ENCODE measurements at regions not wholly inside any gene's neighbourhood (a gene's known extent, or its start where the extent isn't known, plus 50 kb on each side); places are given as distances from the start of the nearest gene placed in this dataset.

- no peak overlapping the region for H3K4me3 ChIP-seq (replicated peaks in 1 of 3; ENCODE audit: insufficient read depth in 1 of 3, low read depth in 1 of 3, low read length in 3 of 3)
- BruUV-seq (replicated peaks), result no TSS peak
- H3K36me3 ChIP-seq (ENCODE audit: control insufficient read depth in 2 of 2, extremely low read depth in 1 of 2, insufficient read depth in 2 of 2, low read length in 2 of 2), result no peaks in the 10 kb centered on the region
- no peak overlapping the region for H3K27ac ChIP-seq (ENCODE audit: insufficient read depth, low read depth, low read length)
- DNase-seq (ENCODE audit: low read depth, low spot score), result no peak
- CTCF ChIA-PET, result no interaction called here
- POLR2A ChIA-PET, result no interaction called here
- intact Hi-C loops (cut with micrococcal nuclease), result no loop called here
- H3K4me1 ChIP-seq (ENCODE audit: control insufficient read depth, extremely low read depth, insufficient read depth, low read length), result no peaks in the 10 kb centered on the region
- no peaks in the 10 kb centered on the region for H3K9me3 ChIP-seq (replicated peaks; ENCODE audit: control insufficient read depth, insufficient read depth, low read length)
- no peak overlapping the region for H3K9ac ChIP-seq (replicated peaks; ENCODE audit: extremely low read depth, insufficient read depth, low read length)
- no peaks in the 10 kb centered on the region for H3K79me2 ChIP-seq (ENCODE audit: control insufficient read depth, insufficient read depth, low read length)
- H3K9me1 ChIP-seq (replicated peaks; ENCODE audit: control insufficient read depth, extremely low read depth, insufficient read depth, low read length), result no peaks in the 10 kb centered on the region
- H3K4me2 ChIP-seq (ENCODE audit: insufficient read depth, low read length), result no peak overlapping the region
- H4K20me1 ChIP-seq (replicated peaks; ENCODE audit: control insufficient read depth, extremely low read depth, insufficient read depth, low read length), result no peaks in the 10 kb centered on the region
- dilution Hi-C loops (cut with MboI; ENCODE audit: extremely low pct_ligation_motif_present, low sequenced_read_pairs), result no loop called here
- no peaks in the 10 kb centered on the region for H3K27me3 ChIP-seq (ENCODE audit: control insufficient read depth in 2 of 2, insufficient read depth in 2 of 2, low read length in 2 of 2)
- TF ChIP-seq, protein P1, sequence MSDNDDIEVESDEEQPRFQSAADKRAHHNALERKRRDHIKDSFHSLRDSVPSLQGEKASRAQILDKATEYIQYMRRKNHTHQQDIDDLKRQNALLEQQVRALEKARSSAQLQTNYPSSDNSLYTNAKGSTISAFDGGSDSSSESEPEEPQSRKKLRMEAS (IDR thresholded peaks at IDR 0.05; ENCODE audit: insufficient read depth, insufficient read length), result no peak
- TF ChIP-seq MYC (IDR thresholded peaks at IDR 0.05; ENCODE audit: low read depth, low read length), result no peak
- FAIRE-seq, result no peak
- no peak overlapping the region for H2AFZ ChIP-seq (ENCODE audit: low read depth, low read length)
Observed at GRCh38 chr2:239640210-239640609, 239.4 kb upstream of the HDAC4 start.

DNA sequence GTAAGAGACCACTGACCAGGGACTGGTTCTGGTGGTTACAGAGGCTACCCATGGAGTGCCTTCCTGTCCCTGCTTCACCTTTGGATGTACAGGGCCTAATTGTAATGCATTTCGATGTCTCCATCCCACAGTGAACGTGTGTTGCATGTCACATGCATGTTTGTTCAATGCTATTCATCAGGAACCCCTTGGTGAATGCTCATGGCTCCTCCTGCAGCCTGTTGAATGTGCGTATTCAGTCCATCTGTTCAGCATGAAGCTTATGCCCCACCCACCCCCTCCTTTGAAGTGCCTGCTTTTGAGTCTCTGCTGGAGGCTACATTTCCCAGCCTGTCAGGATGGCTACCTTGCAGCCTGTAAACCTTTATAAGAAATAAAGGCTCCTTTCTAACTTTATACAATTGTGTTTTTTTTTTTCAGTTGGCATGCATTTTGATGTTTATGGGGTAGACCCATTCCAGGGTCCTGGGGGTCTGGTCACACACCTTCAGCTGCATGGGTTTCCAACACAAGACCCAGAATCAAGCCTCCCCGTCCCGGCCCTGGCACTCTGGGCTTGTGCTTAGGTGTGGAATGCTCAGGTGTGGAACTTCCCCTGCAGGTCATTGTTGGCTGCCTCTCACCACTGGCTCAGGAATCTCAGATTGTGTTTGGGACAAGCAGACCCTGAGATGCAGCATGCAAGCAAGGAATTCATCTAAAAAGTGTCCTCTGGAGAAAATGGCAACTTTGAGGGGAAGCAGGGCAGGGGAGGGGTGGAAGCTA is 238.8 kb upstream of the HDAC4 start:
- no peak overlapping the region for H3K4me2 ChIP-seq (ENCODE audit: insufficient read depth, low read length)
- H3K4me3 ChIP-seq (replicated peaks in 1 of 3; ENCODE audit: insufficient read depth in 1 of 3, low read depth in 1 of 3, low read length in 3 of 3), result no peak overlapping the region
- H3K9ac ChIP-seq (replicated peaks; ENCODE audit: extremely low read depth, insufficient read depth, low read length), result no peak overlapping the region
- no peaks in the 10 kb centered on the region for H3K79me2 ChIP-seq (ENCODE audit: control insufficient read depth, insufficient read depth, low read length)
- H2AFZ ChIP-seq (ENCODE audit: low read depth, low read length), result no peak overlapping the region
- POLR2A ChIA-PET, result no interaction called here
- no peaks in the 10 kb centered on the region for H3K36me3 ChIP-seq (ENCODE audit: control insufficient read depth in 2 of 2, extremely low read depth in 1 of 2, insufficient read depth in 2 of 2, low read length in 2 of 2)
- no peak overlapping the region for H3K27ac ChIP-seq (ENCODE audit: insufficient read depth, low read depth, low read length)
- no peak for TF ChIP-seq GATA2 (IDR thresholded peaks at IDR 0.05; ENCODE audit: insufficient read depth, insufficient read length, low read depth, low read length)
- no peak for TF ChIP-seq MYC (IDR thresholded peaks at IDR 0.05; ENCODE audit: low read depth, low read length)
- TF ChIP-seq, protein P1 (IDR thresholded peaks at IDR 0.05; ENCODE audit: insufficient read depth, insufficient read length), result no peak
- no peak for TF ChIP-seq POLR2AphosphoS5 (IDR thresholded peaks at IDR 0.05; ENCODE audit: insufficient read depth, low read depth, low read length)
- TF ChIP-seq EZH2 (IDR thresholded peaks at IDR 0.05; ENCODE audit: borderline replicate concordance, low read depth, low read length, severe bottlenecking), result no peak
- TF ChIP-seq, protein P2, sequence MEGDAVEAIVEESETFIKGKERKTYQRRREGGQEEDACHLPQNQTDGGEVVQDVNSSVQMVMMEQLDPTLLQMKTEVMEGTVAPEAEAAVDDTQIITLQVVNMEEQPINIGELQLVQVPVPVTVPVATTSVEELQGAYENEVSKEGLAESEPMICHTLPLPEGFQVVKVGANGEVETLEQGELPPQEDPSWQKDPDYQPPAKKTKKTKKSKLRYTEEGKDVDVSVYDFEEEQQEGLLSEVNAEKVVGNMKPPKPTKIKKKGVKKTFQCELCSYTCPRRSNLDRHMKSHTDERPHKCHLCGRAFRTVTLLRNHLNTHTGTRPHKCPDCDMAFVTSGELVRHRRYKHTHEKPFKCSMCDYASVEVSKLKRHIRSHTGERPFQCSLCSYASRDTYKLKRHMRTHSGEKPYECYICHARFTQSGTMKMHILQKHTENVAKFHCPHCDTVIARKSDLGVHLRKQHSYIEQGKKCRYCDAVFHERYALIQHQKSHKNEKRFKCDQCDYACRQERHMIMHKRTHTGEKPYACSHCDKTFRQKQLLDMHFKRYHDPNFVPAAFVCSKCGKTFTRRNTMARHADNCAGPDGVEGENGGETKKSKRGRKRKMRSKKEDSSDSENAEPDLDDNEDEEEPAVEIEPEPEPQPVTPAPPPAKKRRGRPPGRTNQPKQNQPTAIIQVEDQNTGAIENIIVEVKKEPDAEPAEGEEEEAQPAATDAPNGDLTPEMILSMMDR (IDR thresholded peaks at IDR 0.05; ENCODE audit: extremely low read depth in 1 of 2, insufficient read depth in 1 of 2, low read depth in 1 of 2, low read length in 2 of 2), result no peak
- TF ChIP-seq POLR2A (IDR thresholded peaks at IDR 0.05; ENCODE audit: low read depth, low read length), result no peak
- TF ChIP-seq JUN (IDR thresholded peaks at IDR 0.05; ENCODE audit: borderline replicate concordance, insufficient read depth, insufficient read length, low read depth), result no peak
- TF ChIP-seq FOS (IDR thresholded peaks at IDR 0.05; ENCODE audit: borderline replicate concordance, insufficient read depth, low read length), result no peak
- no peak for DNase-seq (ENCODE audit: low read depth, low spot score)
- H3K9me3 ChIP-seq (replicated peaks; ENCODE audit: control insufficient read depth, insufficient read depth, low read length), result no peaks in the 10 kb centered on the region
- H4K20me1 ChIP-seq (replicated peaks; ENCODE audit: control insufficient read depth, extremely low read depth, insufficient read depth, low read length), result no peaks in the 10 kb centered on the region
- CTCF ChIA-PET, result no interaction called here
- no TSS peak for BruUV-seq (replicated peaks)
- dilution Hi-C loops (cut with MboI; ENCODE audit: extremely low pct_ligation_motif_present, low sequenced_read_pairs), result no loop called here
- intact Hi-C loops (cut with micrococcal nuclease), result no loop called here
- no peak for FAIRE-seq
- no peaks in the 10 kb centered on the region for H3K27me3 ChIP-seq (ENCODE audit: control insufficient read depth in 2 of 2, insufficient read depth in 2 of 2, low read length in 2 of 2)
- no peaks in the 10 kb centered on the region for H3K4me1 ChIP-seq (ENCODE audit: control insufficient read depth, extremely low read depth, insufficient read depth, low read length)
- H3K9me1 ChIP-seq (replicated peaks; ENCODE audit: control insufficient read depth, extremely low read depth, insufficient read depth, low read length), result no peaks in the 10 kb centered on the region
